Vagina (tissue), 2 donors: ENCODE measurements at regions not wholly inside any gene's neighbourhood (a gene's known extent, or its start where the extent isn't known, plus 50 kb on each side); places are given as distances from the start of the nearest gene placed in this dataset.
A peak's percentile ranks its signal among the peaks of the same experiment; 100 is the strongest.

Experiments
- DNase-seq, 2 donors: peaks; one replicate each; pipeline ENCODE4 v3.0.0-alpha.2; 2017; ENCODE audit errors: extremely low spot score in 2 of 2
- H3K27ac ChIP-seq: fragments of 200-600 bp; sonication (generic); one replicate; pipeline ENCODE4 v1.5.1; 2019
- H3K27me3 ChIP-seq: fragments of 200-600 bp; sonication (generic); one replicate; pipeline ENCODE4 v1.5.1; 2019
- H3K36me3 ChIP-seq, 2 donors: fragments of 200-600 bp; sonication (generic); one replicate each; pipeline ENCODE4 v1.5.1; 2017 to 2019
- H3K4me1 ChIP-seq: fragments of 200-600 bp; sonication (generic); one replicate; pipeline ENCODE4 v1.5.1; 2019
- H3K4me3 ChIP-seq, 2 donors: fragments of 200-600 bp; sonication (generic); 1 replicate in 1 of 2; 2 replicates in 1 of 2; pipeline ENCODE4 v1.5.1; 2016 to 2019
- H3K9me3 ChIP-seq: fragments of 200-600 bp; sonication (generic); one replicate; pipeline ENCODE4 v1.5.1; 2019
- CTCF ChIP-seq, 3 experiments: fragments of 450-650 bp in 2 of 3; fragments of 200-600 bp in 1 of 3; sonication (generic) in 1 of 3; IDR thresholded peaks; one replicate each; pipeline ENCODE4 v1.5.1; 2017 to 2019; ENCODE audit warnings: antibody characterized with exemption in 3 of 3, mild to moderate bottlenecking in 2 of 3, moderate library complexity in 2 of 3
- POLR2A ChIP-seq, 2 donors: fragments of 450-650 bp; IDR thresholded peaks; one replicate each; pipeline ENCODE4 v1.6.1; 2017; ENCODE audit warnings: antibody characterized with exemption in 2 of 2, mild to moderate bottlenecking in 2 of 2, moderate library complexity in 2 of 2
- POLR2AphosphoS5 ChIP-seq, 2 donors: sonication (generic); formaldehyde crosslinking; IDR thresholded peaks; one replicate each; pipeline ENCODE4 v1.9.0; 2017; ENCODE audit warnings: antibody characterized with exemption in 2 of 2, mild to moderate bottlenecking in 2 of 2, low read depth in 1 of 2; ENCODE audit not compliant: insufficient read depth in 1 of 2
- intact Hi-C: fragments of 100-400 bp; cut with DNase I; formaldehyde crosslinking; loops from one replicate; pipeline ENCODE4 v1.15.1; 2023

GRCh38 chr6:105493736-105494135, 90.9 kb upstream of the PREP start:
- peak overlapping the region; percentile 53 for H3K27ac ChIP-seq
- intact Hi-C loops, result no loop called here
- no peaks in the 10 kb centered on the region for H3K27me3 ChIP-seq
- no peak for DNase-seq
- no peak overlapping the region for H3K4me3 ChIP-seq
- no peaks in the 10 kb centered on the region for H3K36me3 ChIP-seq
- TF ChIP-seq POLR2AphosphoS5 (IDR thresholded peaks at IDR 0.05; ENCODE audit: insufficient read depth in 1 of 2, low read depth in 1 of 2), result no peak
- TF ChIP-seq CTCF (IDR thresholded peaks at IDR 0.05), result no peak
- TF ChIP-seq POLR2A (IDR thresholded peaks at IDR 0.05), result no peak
- no peaks in the 10 kb centered on the region for H3K9me3 ChIP-seq
- H3K4me1 ChIP-seq, result peaks cover 41% of the 10 kb centered on the region

- intact Hi-C loops, result no loop called here
- H3K9me3 ChIP-seq, result no peaks in the 10 kb centered on the region
- no peak for DNase-seq
- no peak overlapping the region for H3K4me3 ChIP-seq
- H3K27me3 ChIP-seq, result no peaks in the 10 kb centered on the region
- peak overlapping the region; percentile 53 for H3K27ac ChIP-seq
- H3K36me3 ChIP-seq, result no peaks in the 10 kb centered on the region
- H3K4me1 ChIP-seq, result peaks cover 49% of the 10 kb centered on the region
- TF ChIP-seq POLR2A (IDR thresholded peaks at IDR 0.05) (no peak), CTCF (IDR thresholded peaks at IDR 0.05) (no peak), POLR2AphosphoS5 (IDR thresholded peaks at IDR 0.05; ENCODE audit: insufficient read depth in 1 of 2, low read depth in 1 of 2) (no peak)
Observed at GRCh38 chr6:105492706-105493673, 90.1 kb upstream of the PREP start.

GRCh38 chr6:105489216-105489530, 86.3 kb upstream of the PREP start:
- Histone ChIP-seq H3K4me1 (peaks cover 46% of the 10 kb centered on the region), H3K27me3 (no peaks in the 10 kb centered on the region), H3K36me3 (no peaks in the 10 kb centered on the region), H3K4me3 (peak overlapping the region in 1 of 2 donors; percentile 21), H3K9me3 (no peaks in the 10 kb centered on the region), H3K27ac (peak overlapping the region; percentile 56)
- intact Hi-C loops, result loop anchor here (5.0 kb wide), 1 partner anchor 738 kb away; no protein-coding TSS in a partner anchor
- DNase-seq, result no peak
- no peak for TF ChIP-seq CTCF (IDR thresholded peaks at IDR 0.05)
- TF ChIP-seq POLR2A (IDR thresholded peaks at IDR 0.05), result no peak
- no peak for TF ChIP-seq POLR2AphosphoS5 (IDR thresholded peaks at IDR 0.05; ENCODE audit: insufficient read depth in 1 of 2, low read depth in 1 of 2)

GRCh38 chr6:105488516-105489215, 85.8 kb upstream of the PREP start:
- Histone ChIP-seq H3K27me3 (no peaks in the 10 kb centered on the region), H3K4me1 (peaks cover 46% of the 10 kb centered on the region), H3K9me3 (no peaks in the 10 kb centered on the region), H3K27ac (peak overlapping the region; percentile 56), H3K4me3 (peak overlapping the region in 1 of 2 donors; percentile 21), H3K36me3 (no peaks in the 10 kb centered on the region)
- intact Hi-C loops, result loop anchor here (5.0 kb wide), 1 partner anchor 739 kb away; no protein-coding TSS in a partner anchor
- TF ChIP-seq POLR2A (IDR thresholded peaks at IDR 0.05) (no peak), CTCF (IDR thresholded peaks at IDR 0.05) (no peak), POLR2AphosphoS5 (IDR thresholded peaks at IDR 0.05; ENCODE audit: insufficient read depth in 1 of 2, low read depth in 1 of 2) (no peak)
- DNase-seq, result no peak
